B cell (primary cell): ENCODE measurements at regions not wholly inside any gene's neighbourhood (a gene's known extent, or its start where the extent isn't known, plus 50 kb on each side); places are given as distances from the start of the nearest gene placed in this dataset.

Experiments
- ATAC-seq: fragments of 200-7000 bp; cut with Tn5 transposase; one replicate; pipeline ENCODE4 v1.10.0; 2021; ENCODE audit warnings: low read depth, mild to moderate bottlenecking, moderate number of reproducible peaks, moderate library complexity
- CTCF ChIA-PET: fragments of 350-600 bp; sonication (Branson Sonifier 250); formaldehyde crosslinking; loops from one replicate; lab custom pipeline; 2021; ENCODE audit warnings: antibody characterized with exemption, inconsistent platforms; lab: Charles Lee
- POLR2A ChIA-PET: fragments of 350-600 bp; sonication (Branson Sonifier 250); formaldehyde crosslinking; loops from one replicate; lab custom pipeline; 2021; ENCODE audit warnings: antibody characterized with exemption; lab: Charles Lee
- DNase-seq: peaks from one replicate; pipeline ENCODE4 v3.0.0; 2013
- H2AFZ ChIP-seq: 2 replicates; pipeline ENCODE4 v1.6.1; 2012; ENCODE audit warnings: mild to moderate bottlenecking, low read depth, low read length; ENCODE audit not compliant: insufficient read depth, poor library complexity, severe bottlenecking
- H3K27ac ChIP-seq, 2 donors: 1 replicate in 1 of 2; 2 replicates in 1 of 2; pipeline ENCODE4 v1.5.1; 2012 to 2013; ENCODE audit warnings: low read length in 2 of 2, mild to moderate bottlenecking in 2 of 2, moderate library complexity in 1 of 2
- H3K27me3 ChIP-seq, 4 experiments: fragments of 200-600 bp in 1 of 4; sonication (generic) in 1 of 4; replicated peaks in 1 of 4; 1 replicate in 2 of 4; 2 replicates in 2 of 4; pipeline versions ENCODE4 v1.6.1 to v1.7.0; 2013 to 2016; ENCODE audit warnings: low read length in 3 of 4, mild to moderate bottlenecking in 2 of 4, mixed read lengths in 1 of 4, moderate library complexity in 1 of 4; ENCODE audit not compliant: insufficient read depth in 4 of 4, control insufficient read depth in 3 of 4; ENCODE audit errors: control extremely low read depth in 1 of 4
- H3K36me3 ChIP-seq, 2 experiments: replicated peaks in 1 of 2; 1 replicate in 1 of 2; 2 replicates in 1 of 2; pipeline versions ENCODE4 v1.6.1 to v1.7.1; 2013; ENCODE audit warnings: low read length in 1 of 2; ENCODE audit not compliant: insufficient read depth in 2 of 2, control insufficient read depth in 1 of 2; ENCODE audit errors: control extremely low read depth in 1 of 2, extremely low read depth in 1 of 2
- H3K4me1 ChIP-seq, 2 donors: fragments of 200-600 bp in 1 of 2; sonication (generic) in 1 of 2; 1 replicate in 1 of 2; 2 replicates in 1 of 2; pipeline versions ENCODE4 v1.5.1 to v1.6.1; 2013 to 2017; ENCODE audit warnings: low read length in 2 of 2; ENCODE audit not compliant: control insufficient read depth in 2 of 2, insufficient read depth in 2 of 2
- H3K4me2 ChIP-seq: replicated peaks from 2 replicates; pipeline ENCODE3; 2012; ENCODE audit warnings: mild to moderate bottlenecking, low read depth, low read length; ENCODE audit not compliant: poor library complexity, severe bottlenecking
- H3K4me3 ChIP-seq, 5 experiments: fragments of 200-600 bp in 1 of 5; sonication (generic) in 1 of 5; 1 replicate in 3 of 5; 2 replicates in 2 of 5; pipeline versions ENCODE4 v1.5.1 to v1.7.0; 2011 to 2016; ENCODE audit warnings: low read length in 4 of 5, mild to moderate bottlenecking in 4 of 5, low read depth in 2 of 5, control low read depth in 1 of 5, moderate library complexity in 1 of 5; ENCODE audit not compliant: insufficient read depth in 1 of 5; ENCODE audit errors: control extremely low read depth in 1 of 5, extremely low read depth in 1 of 5
- H3K79me2 ChIP-seq: fragments of 200-600 bp; sonication (generic); one replicate; pipeline ENCODE4 v1.6.0; 2016; ENCODE audit warnings: low read length; ENCODE audit not compliant: control insufficient read depth, insufficient read depth
- H3K9ac ChIP-seq: fragments of 200-600 bp; sonication (generic); 2 replicates; pipeline ENCODE4 v1.6.1; 2017; ENCODE audit warnings: mild to moderate bottlenecking, low read length, moderate library complexity
- H3K9me3 ChIP-seq, 3 donors: one replicate each; pipeline versions ENCODE4 v1.6.1 to v1.7.1; 2013; ENCODE audit warnings: low read length in 2 of 3; ENCODE audit not compliant: control insufficient read depth in 2 of 3, insufficient read depth in 1 of 3; ENCODE audit errors: control extremely low read depth in 1 of 3
- H4K20me1 ChIP-seq: 2 replicates; pipeline ENCODE4 v1.6.0; 2012; ENCODE audit warnings: mild to moderate bottlenecking, low read length; ENCODE audit not compliant: insufficient read depth, control insufficient read depth, poor library complexity, severe bottlenecking
- H3K27ac Mint-ChIP-seq: one replicate; pipeline ENCODE4 v1.8.0; 2021; ENCODE audit warnings: mixed read lengths
- H3K27me3 Mint-ChIP-seq: one replicate; pipeline ENCODE4 v1.8.0; 2021; ENCODE audit warnings: mixed read lengths
- H3K4me1 Mint-ChIP-seq: one replicate; pipeline ENCODE4 v1.8.0; 2021; ENCODE audit warnings: mixed read lengths
- H3K4me3 Mint-ChIP-seq: one replicate; pipeline ENCODE4 v1.8.0; 2021; ENCODE audit warnings: mixed read lengths
- H3K9me3 Mint-ChIP-seq: one replicate; pipeline ENCODE4 v1.8.0; 2022; ENCODE audit warnings: mixed read lengths; ENCODE audit not compliant: insufficient read depth
- CTCF ChIP-seq: fragments of 200-600 bp; IDR thresholded peaks from one replicate; pipeline ENCODE4 v1.8.0; 2022; ENCODE audit warnings: antibody characterized with exemption, mild to moderate bottlenecking
- EZH2 ChIP-seq: IDR thresholded peaks from 2 replicates; pipeline ENCODE4 v1.6.1; 2012; ENCODE audit warnings: borderline replicate concordance, low read depth, mild to moderate bottlenecking, moderate library complexity, low read length; ENCODE audit not compliant: insufficient read depth, poor library complexity, severe bottlenecking
- WGBS: methylation state at CpG from one replicate; pipeline ENCODE4 v1.1.5; 2013; ENCODE audit warnings: missing lambda C conversion rate; ENCODE audit not compliant: insufficient coverage; 5-methylcytosine and 5-hydroxymethylcytosine counted together
- intact Hi-C: fragments of 100-400 bp; cut with micrococcal nuclease; formaldehyde crosslinking; loops from one replicate; pipeline ENCODE4 v1.10.0; 2022

GRCh38 chr4:184573701-184574100 is 75.5 kb downstream of the CASP3 start:
- no peaks in the 10 kb centered on the region for H3K9me3 ChIP-seq
- H3K27me3 Mint-ChIP-seq, result peaks cover 4% of the 10 kb centered on the region
- H3K36me3 ChIP-seq, result no peaks in the 10 kb centered on the region
- peaks cover 3% of the 10 kb centered on the region for H3K4me1 Mint-ChIP-seq
- H3K9me3 Mint-ChIP-seq, result no peaks in the 10 kb centered on the region
- H3K27ac Mint-ChIP-seq, result no peak overlapping the region
- no peak for ATAC-seq
- no peak for TF ChIP-seq CTCF
- no peak for TF ChIP-seq EZH2
- WGBS, result 100% methylated on average over 1 of the region's 2 CpGs
- no peaks in the 10 kb centered on the region for H3K27me3 ChIP-seq
- H3K79me2 ChIP-seq, result no peaks in the 10 kb centered on the region
- intact Hi-C loops, result no loop called here
- no peak for DNase-seq
- ChIA-PET CTCF (interaction anchor here (0.7 kb wide), 2 partner anchors 465 to 1567 kb away, joined by 3 read pairs; no protein-coding TSS in a partner anchor), POLR2A (no interaction called here)
- H3K4me3 ChIP-seq, result no peak overlapping the region
- H3K4me2 ChIP-seq, result no peak overlapping the region
- no peaks in the 10 kb centered on the region for H4K20me1 ChIP-seq
- H3K9ac ChIP-seq, result no peak overlapping the region
- no peaks in the 10 kb centered on the region for H3K4me1 ChIP-seq
- no peak overlapping the region for H3K27ac ChIP-seq
- no peak overlapping the region for H3K4me3 Mint-ChIP-seq
- H2AFZ ChIP-seq, result no peak overlapping the region

GRCh38 chr4:184568770-184569169 is 80.5 kb downstream of the CASP3 start:
- ChIA-PET CTCF (no interaction called here), POLR2A (no interaction called here)
- no peak overlapping the region for H3K9ac ChIP-seq
- peak overlapping the region; percentile 6 for H3K4me2 ChIP-seq
- no peaks in the 10 kb centered on the region for H3K27me3 ChIP-seq
- no peak for TF ChIP-seq CTCF
- TF ChIP-seq EZH2, result no peak
- peak overlapping the region; percentile 17 for H2AFZ ChIP-seq
- ATAC-seq (no peak), DNase-seq (no peak)
- H3K4me3 Mint-ChIP-seq, result peak overlapping the region; percentile 16
- no peak overlapping the region for H3K27ac Mint-ChIP-seq
- no peaks in the 10 kb centered on the region for H3K4me1 ChIP-seq
- intact Hi-C loops, result no loop called here
- no peak overlapping the region for H3K4me3 ChIP-seq
- H3K79me2 ChIP-seq, result no peaks in the 10 kb centered on the region
- H3K4me1 Mint-ChIP-seq, result peaks cover 3% of the 10 kb centered on the region
- H3K27ac ChIP-seq, result no peak overlapping the region
- H3K9me3 Mint-ChIP-seq, result peaks cover 2% of the 10 kb centered on the region
- no peaks in the 10 kb centered on the region for H3K9me3 ChIP-seq
- WGBS, result 92% methylated on average over 4 of the region's 6 CpGs
- no peaks in the 10 kb centered on the region for H3K36me3 ChIP-seq
- no peaks in the 10 kb centered on the region for H4K20me1 ChIP-seq
- H3K27me3 Mint-ChIP-seq, result peaks cover 4% of the 10 kb centered on the region
